Erythroblast (primary cell): ENCODE measurements at regions not wholly inside any gene's neighbourhood (a gene's known extent, or its start where the extent isn't known, plus 50 kb on each side); places are given as distances from the start of the nearest gene placed in this dataset.

ENCODE experiments used
- GATA1 ChIP-seq: IDR thresholded peaks from 2 replicates; pipeline ENCODE4 v1.6.1; 2011; ENCODE audit warnings: low read depth, mild to moderate bottlenecking, control low read depth, low read length, moderate library complexity
- POLR2A ChIP-seq: IDR thresholded peaks from 2 replicates; pipeline ENCODE4 v1.6.1; 2011; ENCODE audit warnings: mild to moderate bottlenecking, low read length

DNA sequence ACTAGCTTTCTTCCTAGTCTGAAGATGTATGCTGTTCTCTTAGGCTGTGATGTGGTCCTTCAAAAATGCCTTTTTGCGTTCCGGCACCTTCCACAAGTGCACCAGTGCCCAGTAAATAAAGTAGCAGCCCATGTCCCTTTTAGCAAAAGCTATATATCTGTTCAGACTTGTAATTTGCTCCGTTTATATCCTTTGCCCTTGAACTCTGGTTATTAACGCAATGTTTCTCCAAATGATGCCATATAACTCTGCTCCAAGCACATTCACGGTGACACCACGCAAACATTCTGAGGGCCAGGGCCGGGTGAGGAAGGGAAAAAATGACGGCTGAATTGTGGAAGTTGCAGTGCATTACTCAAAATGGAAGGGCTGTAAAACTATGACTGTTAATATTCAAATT, 1001.1 kb upstream of the NR2F2 start:
- TF ChIP-seq POLR2A (no peak), GATA1 (no peak)
